ENCODE measurements at regions not wholly inside any gene's neighbourhood (a gene's known extent, or its start where the extent isn't known, plus 50 kb on each side); places are given as distances from the start of the nearest gene placed in this dataset.

DNA sequence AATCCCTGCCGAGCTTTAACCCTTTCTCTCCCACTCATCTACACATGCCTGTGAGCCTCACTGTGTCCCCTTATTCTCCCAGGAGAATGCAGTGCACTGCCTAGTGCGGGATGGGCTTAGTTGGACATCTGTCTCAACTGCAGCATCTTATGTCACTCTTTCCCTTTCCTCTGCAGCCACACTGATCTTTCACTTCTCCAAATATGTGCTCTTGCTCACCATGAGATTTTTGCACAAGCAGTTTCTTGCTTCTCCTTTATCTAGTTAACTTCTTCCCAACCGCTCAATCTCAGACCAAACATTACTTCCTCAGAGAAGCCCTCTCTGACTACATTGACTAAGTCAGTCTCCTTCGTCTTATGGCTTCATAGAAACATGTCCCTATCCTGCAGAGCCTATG, 292.3 kb downstream of the KBTBD8 start:
- no peak for DNase-seq

- no peak for DNase-seq
Measured at GRCh38 chr3:67291287-67292252, 293.5 kb downstream of the KBTBD8 start.

DNA sequence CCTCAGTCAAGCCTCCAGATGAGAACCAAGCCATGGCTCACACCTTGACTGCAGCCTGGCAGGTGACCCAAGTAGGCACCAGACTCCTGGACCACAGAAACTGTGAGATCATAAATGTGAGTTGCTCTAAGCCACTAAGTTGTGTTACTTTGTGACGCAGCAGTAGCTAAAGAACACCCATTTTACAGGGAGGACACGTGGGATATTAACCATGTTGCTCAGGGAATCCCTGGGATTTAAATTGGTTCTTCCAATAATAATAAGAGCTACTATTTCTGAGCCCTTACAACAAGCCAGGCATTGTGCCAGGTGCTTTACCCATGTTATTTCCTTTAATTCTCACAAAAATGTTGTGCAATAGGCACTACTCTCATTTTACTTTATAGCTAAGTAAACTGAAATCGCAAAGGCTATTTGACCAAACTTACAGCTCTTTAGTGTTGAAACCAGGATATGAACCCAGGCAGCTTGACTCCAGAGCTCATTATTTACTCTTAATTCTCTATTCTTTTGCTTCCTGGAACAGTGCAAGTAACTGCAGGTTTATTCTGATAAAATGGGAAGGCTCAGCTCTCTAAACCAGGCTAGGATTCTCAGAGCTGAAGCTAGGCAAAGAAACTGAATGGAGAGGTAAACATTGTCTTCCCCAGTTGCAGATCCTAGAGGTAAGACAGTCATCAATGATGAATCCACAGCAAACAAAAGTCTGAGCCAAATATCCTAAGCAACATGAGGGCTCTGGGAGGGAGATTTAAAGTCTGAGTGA, 294.4 kb downstream of the KBTBD8 start:
- no peak for DNase-seq

- no peak for DNase-seq
Measured at GRCh38 chr3:67294341-67294740, 296.2 kb downstream of the KBTBD8 start.

- DNase-seq, result no peak
Measured at GRCh38 chr3:67296039-67296892, 298.2 kb downstream of the KBTBD8 start.

- no peak for DNase-seq
Measured at GRCh38 chr3:67297715-67298475, 299.8 kb downstream of the KBTBD8 start.

- DNase-seq, result no peak
Measured at GRCh38 chr3:67301556-67301955, 303.4 kb downstream of the KBTBD8 start.

GRCh38 chr3:67302489-67302888, 304.4 kb downstream of the KBTBD8 start:
- no peak for DNase-seq

DNA sequence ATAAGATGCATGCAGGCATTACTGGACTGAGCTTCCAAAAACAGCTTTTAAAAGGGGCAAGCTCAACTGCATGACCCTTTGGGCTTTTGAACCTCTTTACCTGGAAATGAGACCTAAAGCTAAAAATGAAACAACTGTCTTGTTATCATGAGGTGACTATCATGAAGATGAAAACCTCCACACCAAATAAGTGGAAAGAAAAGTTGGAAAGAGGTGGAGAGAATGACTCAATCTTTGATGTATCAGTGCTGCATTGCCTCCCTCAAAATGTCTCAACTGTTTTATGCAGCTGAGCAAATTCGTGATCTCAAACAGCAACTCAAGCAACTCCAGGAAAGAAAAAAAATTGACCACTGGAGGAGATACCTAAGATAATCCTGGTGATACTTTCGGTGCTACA, 307.1 kb downstream of the KBTBD8 start:
- no peak for DNase-seq

DNA sequence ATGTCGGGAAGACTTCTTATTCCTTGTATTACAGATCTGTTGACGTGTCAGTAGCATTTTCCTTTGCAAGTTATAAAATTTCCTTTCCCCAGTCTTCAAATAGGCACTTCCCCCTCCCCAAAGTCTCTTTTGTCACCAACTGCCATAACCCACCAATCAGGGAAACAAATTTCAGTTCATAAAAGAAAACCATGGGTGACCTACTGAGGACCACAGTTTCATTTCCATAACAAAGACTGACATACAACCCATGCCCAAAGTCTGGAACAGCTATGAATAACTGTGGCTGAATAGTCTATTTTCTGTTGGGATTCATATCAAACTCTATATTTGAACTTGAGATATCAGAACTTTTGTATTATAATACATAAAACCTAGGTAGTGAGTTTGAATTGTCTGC, 307.8 kb downstream of the KBTBD8 start:
- no peak for DNase-seq

DNA sequence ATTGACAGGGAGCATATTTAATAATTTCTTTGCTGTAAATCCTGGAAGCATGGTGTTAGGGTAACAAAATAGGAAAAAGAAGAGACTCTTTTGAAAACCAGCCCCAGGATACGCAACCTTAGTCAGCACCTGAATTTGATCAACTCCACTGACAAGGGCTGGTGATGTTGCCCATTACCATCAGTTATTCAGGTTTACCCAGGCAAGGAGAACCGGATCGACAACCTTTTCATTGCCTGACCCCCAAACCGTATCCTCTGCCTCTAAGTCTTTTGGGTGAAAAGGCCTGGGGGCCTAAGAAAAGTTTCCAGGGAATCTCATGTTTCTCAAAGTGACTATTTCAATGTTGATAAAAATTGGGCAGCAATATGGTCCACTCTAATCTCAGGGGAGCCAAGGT, 313.3 kb downstream of the KBTBD8 start:
- no peak for DNase-seq

GRCh38 chr3:67312155-67312554, 314.0 kb downstream of the KBTBD8 start:
- DNase-seq, result no peak

DNA sequence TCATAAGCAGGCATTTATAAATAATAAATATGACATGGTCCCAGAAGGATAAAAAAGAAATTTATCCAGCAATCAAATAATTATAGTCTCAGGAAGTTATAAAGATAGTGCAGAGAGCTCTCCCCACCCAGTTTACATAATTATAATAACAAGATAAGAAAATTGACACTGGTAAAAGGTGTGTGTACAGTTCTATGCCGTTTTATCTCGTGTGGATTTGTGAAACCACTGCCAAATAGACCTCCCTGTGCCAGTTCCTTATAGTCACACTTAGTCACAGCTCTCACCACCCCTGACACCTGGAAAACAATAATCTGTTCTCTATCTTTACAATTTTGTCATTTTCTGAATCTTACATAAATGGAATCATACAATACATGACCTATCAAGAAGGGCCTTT, 320.1 kb downstream of the KBTBD8 start:
- no peak for DNase-seq

DNA sequence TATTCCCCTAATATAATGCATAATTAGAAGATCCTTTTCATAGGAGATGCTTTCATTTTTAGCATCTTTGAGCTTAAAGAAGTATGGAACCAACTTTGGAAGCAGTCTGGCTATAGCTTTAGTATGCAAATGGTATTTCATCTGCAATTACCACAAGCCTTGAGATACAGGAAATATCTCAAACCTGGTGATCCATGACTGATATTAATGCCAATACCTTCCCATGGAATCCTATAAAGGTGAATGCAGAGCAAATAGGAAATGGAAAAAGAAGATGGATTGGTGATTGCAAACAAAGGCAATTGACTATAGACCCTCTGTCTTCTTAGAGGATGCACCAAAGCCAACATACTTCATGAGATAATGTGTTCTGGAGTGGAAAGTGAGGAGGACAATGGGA, 326.4 kb downstream of the KBTBD8 start:
- DNase-seq, result no peak

Measured in dermis blood vessel endothelial cell (primary cell).